ENCODE measurements at regions not wholly inside any gene's neighbourhood (a gene's known extent, or its start where the extent isn't known, plus 50 kb on each side); places are given as distances from the start of the nearest gene placed in this dataset.
"Not testable (repeated sequence)": the region's sequence is repeated elsewhere in the genome, so short reads cannot be mapped to it uniquely, and the experiment has no call there.

GRCh38 chr18:73045037-73045436 is 177.2 kb upstream of the NETO1 start:
- DNase-seq, result no peak

- no peak for DNase-seq
Observed at GRCh38 chr18:73043611-73044010, 175.8 kb upstream of the NETO1 start.

- no peak for DNase-seq
Observed at GRCh38 chr18:73043211-73043610, 175.4 kb upstream of the NETO1 start.

GRCh38 chr18:73040247-73040646 is 172.5 kb upstream of the NETO1 start:
- no peak for DNase-seq

GRCh38 chr18:73038336-73038735 is 170.5 kb upstream of the NETO1 start:
- no peak for DNase-seq

- no peak for DNase-seq
Observed at GRCh38 chr18:73023975-73024374, 156.2 kb upstream of the NETO1 start.

- no peak for DNase-seq
Observed at GRCh38 chr18:73009691-73010090, 141.9 kb upstream of the NETO1 start.

- no peak for DNase-seq
Observed at GRCh38 chr18:73007915-73008308, 140.1 kb upstream of the NETO1 start.

- DNase-seq, result no peak
Observed at GRCh38 chr18:73007195-73007914, 139.6 kb upstream of the NETO1 start.

- no peak for DNase-seq
Observed at GRCh38 chr18:73006331-73006730, 138.5 kb upstream of the NETO1 start.

- no peak for DNase-seq
Observed at GRCh38 chr18:73004260-73004659, 136.5 kb upstream of the NETO1 start.

- DNase-seq, result no peak
Observed at GRCh38 chr18:72999971-73000607, 132.3 kb upstream of the NETO1 start.

- no peak for DNase-seq
Observed at GRCh38 chr18:72995558-72995957, 127.8 kb upstream of the NETO1 start.

GRCh38 chr18:72993250-72993649 is 125.5 kb upstream of the NETO1 start:
- no peak for DNase-seq

GRCh38 chr18:72991379-72991778 is 123.6 kb upstream of the NETO1 start:
- DNase-seq, result no peak

GRCh38 chr18:72987570-72987969 is 119.8 kb upstream of the NETO1 start:
- DNase-seq, result not testable (repeated sequence)

- no peak for DNase-seq
Observed at GRCh38 chr18:72986103-72986502, 118.3 kb upstream of the NETO1 start.

GRCh38 chr18:72985686-72986085 is 117.9 kb upstream of the NETO1 start:
- no peak for DNase-seq

GRCh38 chr18:72984290-72984689 is 116.5 kb upstream of the NETO1 start:
- DNase-seq, result no peak

- no peak for DNase-seq
Observed at GRCh38 chr18:72973841-72974240, 106.1 kb upstream of the NETO1 start.

- DNase-seq, result no peak
Observed at GRCh38 chr18:72965616-72966015, 97.8 kb upstream of the NETO1 start.

GRCh38 chr18:72958195-72958594 is 90.4 kb upstream of the NETO1 start:
- not testable (repeated sequence) for DNase-seq

GRCh38 chr18:72948439-72948838 is 80.7 kb upstream of the NETO1 start:
- DNase-seq, result no peak

GRCh38 chr18:72942766-72943165 is 75.0 kb upstream of the NETO1 start:
- DNase-seq, result no peak

- no peak for DNase-seq
Observed at GRCh38 chr18:72940986-72941385, 73.2 kb upstream of the NETO1 start.
